ENCODE measurements at regions not wholly inside any gene's neighbourhood (a gene's known extent, or its start where the extent isn't known, plus 50 kb on each side); places are given as distances from the start of the nearest gene placed in this dataset.

DNA sequence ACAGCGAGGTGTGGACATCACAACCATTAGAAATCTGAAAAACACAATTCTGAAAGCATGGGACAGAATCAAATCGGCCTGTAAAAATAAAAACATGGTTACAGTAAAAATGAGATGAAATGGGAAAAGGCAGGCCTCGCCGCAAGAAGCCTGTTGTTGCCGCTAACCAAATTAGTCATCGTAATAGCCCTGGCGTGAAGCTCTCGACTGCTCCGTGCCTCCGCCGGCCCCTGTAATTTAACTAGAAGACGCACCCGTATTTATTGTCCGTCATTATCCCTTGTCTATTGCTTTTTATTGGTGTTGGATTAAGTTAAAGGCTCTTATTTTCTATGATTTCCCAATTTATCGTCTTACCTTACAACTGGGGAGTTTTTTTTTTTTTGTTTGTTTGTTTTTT, 334.6 kb upstream of the EEF2KMT start:
- TF ChIP-seq, protein P1, sequence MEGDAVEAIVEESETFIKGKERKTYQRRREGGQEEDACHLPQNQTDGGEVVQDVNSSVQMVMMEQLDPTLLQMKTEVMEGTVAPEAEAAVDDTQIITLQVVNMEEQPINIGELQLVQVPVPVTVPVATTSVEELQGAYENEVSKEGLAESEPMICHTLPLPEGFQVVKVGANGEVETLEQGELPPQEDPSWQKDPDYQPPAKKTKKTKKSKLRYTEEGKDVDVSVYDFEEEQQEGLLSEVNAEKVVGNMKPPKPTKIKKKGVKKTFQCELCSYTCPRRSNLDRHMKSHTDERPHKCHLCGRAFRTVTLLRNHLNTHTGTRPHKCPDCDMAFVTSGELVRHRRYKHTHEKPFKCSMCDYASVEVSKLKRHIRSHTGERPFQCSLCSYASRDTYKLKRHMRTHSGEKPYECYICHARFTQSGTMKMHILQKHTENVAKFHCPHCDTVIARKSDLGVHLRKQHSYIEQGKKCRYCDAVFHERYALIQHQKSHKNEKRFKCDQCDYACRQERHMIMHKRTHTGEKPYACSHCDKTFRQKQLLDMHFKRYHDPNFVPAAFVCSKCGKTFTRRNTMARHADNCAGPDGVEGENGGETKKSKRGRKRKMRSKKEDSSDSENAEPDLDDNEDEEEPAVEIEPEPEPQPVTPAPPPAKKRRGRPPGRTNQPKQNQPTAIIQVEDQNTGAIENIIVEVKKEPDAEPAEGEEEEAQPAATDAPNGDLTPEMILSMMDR (IDR thresholded peaks at IDR 0.05; ENCODE audit: low read depth, low read length): no peak
- TF ChIP-seq, protein P2, sequence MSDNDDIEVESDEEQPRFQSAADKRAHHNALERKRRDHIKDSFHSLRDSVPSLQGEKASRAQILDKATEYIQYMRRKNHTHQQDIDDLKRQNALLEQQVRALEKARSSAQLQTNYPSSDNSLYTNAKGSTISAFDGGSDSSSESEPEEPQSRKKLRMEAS (IDR thresholded peaks at IDR 0.05; ENCODE audit: low read depth, low read length): no peak
